ENCODE measurements at regions not wholly inside any gene's neighbourhood (a gene's known extent, or its start where the extent isn't known, plus 50 kb on each side); places are given as distances from the start of the nearest gene placed in this dataset.

GRCh38 chr10:128485701-128486235 lies 359.5 kb upstream of the MKI67 start:
- CTCF ChIA-PET = no interaction called here
- POLR2A ChIA-PET = no interaction called here
- intact Hi-C loops (cut with micrococcal nuclease) = no loop called here
- Histone ChIP-seq H3K4me2 (ENCODE audit: insufficient read depth, low read length) (no peak overlapping the region), H3K9me3 (replicated peaks; ENCODE audit: control insufficient read depth, insufficient read depth, low read length) (peaks cover 2% of the 10 kb centered on the region), H3K9ac (replicated peaks; ENCODE audit: extremely low read depth, insufficient read depth, low read length) (no peak overlapping the region), H3K9me1 (replicated peaks; ENCODE audit: control insufficient read depth, extremely low read depth, insufficient read depth, low read length) (no peaks in the 10 kb centered on the region), H3K27me3 (ENCODE audit: control insufficient read depth in 2 of 2, insufficient read depth in 2 of 2, low read length in 2 of 2) (no peaks in the 10 kb centered on the region), H3K79me2 (ENCODE audit: control insufficient read depth, insufficient read depth, low read length) (no peaks in the 10 kb centered on the region), H2AFZ (ENCODE audit: low read depth, low read length) (no peak overlapping the region), H3K4me1 (ENCODE audit: control insufficient read depth, extremely low read depth, insufficient read depth, low read length) (no peaks in the 10 kb centered on the region), H3K4me3 (replicated peaks in 1 of 3; ENCODE audit: insufficient read depth in 1 of 3, low read depth in 1 of 3, low read length in 3 of 3) (no peak overlapping the region), H3K36me3 (ENCODE audit: control insufficient read depth in 2 of 2, extremely low read depth in 1 of 2, insufficient read depth in 2 of 2, low read length in 2 of 2) (no peaks in the 10 kb centered on the region), H3K27ac (ENCODE audit: insufficient read depth, low read depth, low read length) (no peak overlapping the region), H4K20me1 (replicated peaks; ENCODE audit: control insufficient read depth, extremely low read depth, insufficient read depth, low read length) (no peaks in the 10 kb centered on the region)
- no peak for TF ChIP-seq POLR2AphosphoS5 (IDR thresholded peaks at IDR 0.05; ENCODE audit: insufficient read depth, low read depth, low read length)
- TF ChIP-seq FOS (IDR thresholded peaks at IDR 0.05; ENCODE audit: borderline replicate concordance, insufficient read depth, low read length) = no peak
- no peak for TF ChIP-seq JUN (IDR thresholded peaks at IDR 0.05; ENCODE audit: borderline replicate concordance, insufficient read depth, insufficient read length, low read depth)
- no peak for TF ChIP-seq MAX (IDR thresholded peaks at IDR 0.05; ENCODE audit: insufficient read depth, insufficient read length)
- TF ChIP-seq GATA2 (IDR thresholded peaks at IDR 0.05; ENCODE audit: insufficient read depth, insufficient read length, low read depth, low read length) = no peak
- TF ChIP-seq POLR2A (IDR thresholded peaks at IDR 0.05; ENCODE audit: low read depth, low read length) = no peak
- no peak for TF ChIP-seq CTCF (IDR thresholded peaks at IDR 0.05; ENCODE audit: extremely low read depth in 1 of 2, insufficient read depth in 1 of 2, low read depth in 1 of 2, low read length in 2 of 2)
- TF ChIP-seq MYC (IDR thresholded peaks at IDR 0.05; ENCODE audit: low read depth, low read length) = no peak
- TF ChIP-seq EZH2 (IDR thresholded peaks at IDR 0.05; ENCODE audit: borderline replicate concordance, low read depth, low read length, severe bottlenecking) = no peak
- dilution Hi-C loops (cut with MboI; ENCODE audit: extremely low pct_ligation_motif_present, low sequenced_read_pairs) = no loop called here
- DNase-seq (ENCODE audit: low read depth, low spot score) (no peak), FAIRE-seq (no peak)
- BruUV-seq (replicated peaks) = no TSS peak
